Fibroblast of lung (primary cell): ENCODE measurements at regions not wholly inside any gene's neighbourhood (a gene's known extent, or its start where the extent isn't known, plus 50 kb on each side); places are given as distances from the start of the nearest gene placed in this dataset.
A peak's percentile ranks its signal among the peaks of the same experiment; 100 is the strongest.

Source experiments
- DNase-seq, 2 donors: peaks; one replicate each; pipeline versions ENCODE4 v3.0.0 to v3.0.0-alpha.2; 2010; ENCODE audit warnings: low read depth in 2 of 2
- H2AFZ ChIP-seq: 2 replicates; pipeline ENCODE4 v1.5.1; 2012; ENCODE audit warnings: low read length, control low read depth, inconsistent platforms
- H3K27ac ChIP-seq: 2 replicates; pipeline ENCODE4 v1.5.1; 2011; ENCODE audit warnings: low read length, control low read depth; ENCODE audit not compliant: insufficient read depth
- H3K27me3 ChIP-seq: 2 replicates; pipeline ENCODE4 v1.5.1; 2011; ENCODE audit warnings: mild to moderate bottlenecking, low read length; ENCODE audit not compliant: control insufficient read depth, insufficient read depth
- H3K36me3 ChIP-seq: 2 replicates; pipeline ENCODE4 v1.5.1; 2011; ENCODE audit warnings: low read length; ENCODE audit not compliant: control insufficient read depth, insufficient read depth
- H3K4me1 ChIP-seq: 2 replicates; pipeline ENCODE4 v1.5.1; 2011; ENCODE audit warnings: low read length; ENCODE audit not compliant: control insufficient read depth, insufficient read depth; ENCODE audit errors: extremely low read depth
- H3K4me2 ChIP-seq: 2 replicates; pipeline ENCODE4 v1.5.1; 2011; ENCODE audit warnings: low read length, control low read depth; ENCODE audit not compliant: insufficient read depth; ENCODE audit errors: extremely low read depth
- H3K4me3 ChIP-seq, 4 experiments: fragments of 200-600 bp in 1 of 4; sonication (generic) in 1 of 4; replicated peaks in 1 of 4; 2 replicates each; pipeline ENCODE4 v1.5.1; 2011 to 2016; ENCODE audit warnings: low read length in 4 of 4, low read depth in 3 of 4, mild to moderate bottlenecking in 3 of 4, control low read depth in 2 of 4, inconsistent platforms in 1 of 4, mixed read lengths in 1 of 4; ENCODE audit not compliant: insufficient read depth in 1 of 4; ENCODE audit errors: control extremely low read depth in 1 of 4
- H3K79me2 ChIP-seq: 2 replicates; pipeline ENCODE4 v1.5.1; 2012; ENCODE audit warnings: mild to moderate bottlenecking, low read length, inconsistent platforms; ENCODE audit not compliant: control insufficient read depth, insufficient read depth
- H3K9ac ChIP-seq: 2 replicates; pipeline ENCODE4 v1.5.1; 2011; ENCODE audit warnings: mild to moderate bottlenecking, low read length, control low read depth; ENCODE audit not compliant: insufficient read depth
- H3K9me3 ChIP-seq: 2 replicates; pipeline ENCODE4 v1.5.1; 2012; ENCODE audit warnings: low read depth, low read length; ENCODE audit not compliant: control insufficient read depth, insufficient read depth
- H4K20me1 ChIP-seq: 2 replicates; pipeline ENCODE4 v1.5.1; 2011; ENCODE audit warnings: low read length; ENCODE audit not compliant: control insufficient read depth, insufficient read depth; ENCODE audit errors: extremely low read depth
- CTCF ChIP-seq, 2 donors: IDR thresholded peaks in 1 of 2; conservative IDR thresholded peaks in 1 of 2; 1 replicate in 1 of 2; 2 replicates in 1 of 2; pipeline ENCODE4 v1.5.1; 2011 to 2012; ENCODE audit warnings: low read length in 2 of 2, control low read depth in 1 of 2, inconsistent platforms in 1 of 2, low read depth in 1 of 2, mild to moderate bottlenecking in 1 of 2
- EZH2 ChIP-seq: IDR thresholded peaks from 2 replicates; pipeline ENCODE4 v1.5.1; 2012; ENCODE audit warnings: low read length, control low read depth, mild to moderate bottlenecking; ENCODE audit errors: missing control alignments

- no peaks in the 10 kb centered on the region for H4K20me1 ChIP-seq
- no peaks in the 10 kb centered on the region for H3K9me3 ChIP-seq
- no peak for DNase-seq
- TF ChIP-seq EZH2 (no peak), CTCF (conservative IDR thresholded peaks at IDR 0.05 in 1 of 2, IDR thresholded peaks at IDR 0.05 in 1 of 2; ENCODE audit: low read depth in 1 of 2, low read length in 2 of 2) (no peak)
- H3K36me3 ChIP-seq = no peaks in the 10 kb centered on the region
- no peak overlapping the region for H3K27ac ChIP-seq
- H2AFZ ChIP-seq = no peak overlapping the region
- H3K27me3 ChIP-seq = no peaks in the 10 kb centered on the region
- no peak overlapping the region for H3K9ac ChIP-seq
- no peak overlapping the region for H3K4me2 ChIP-seq
- no peak overlapping the region for H3K4me3 ChIP-seq
- H3K4me1 ChIP-seq = no peaks in the 10 kb centered on the region
- H3K79me2 ChIP-seq = no peaks in the 10 kb centered on the region
These were observed 78.9 kb upstream of the SPIN4 start for GRCh38 chrX:63430026-63430425.

GRCh38 chrX:63428348-63428747 is 77.2 kb upstream of the SPIN4 start:
- no peaks in the 10 kb centered on the region for H3K36me3 ChIP-seq
- H3K79me2 ChIP-seq = no peaks in the 10 kb centered on the region
- DNase-seq = peak in 1 of 2 donors; percentile 16
- H3K4me1 ChIP-seq = no peaks in the 10 kb centered on the region
- TF ChIP-seq EZH2 = no peak
- TF ChIP-seq CTCF (conservative IDR thresholded peaks at IDR 0.05 in 1 of 2, IDR thresholded peaks at IDR 0.05 in 1 of 2; ENCODE audit: low read depth in 1 of 2, low read length in 2 of 2) = no peak
- no peaks in the 10 kb centered on the region for H3K27me3 ChIP-seq
- H3K27ac ChIP-seq = no peak overlapping the region
- H3K4me3 ChIP-seq = no peak overlapping the region
- no peaks in the 10 kb centered on the region for H4K20me1 ChIP-seq
- H3K4me2 ChIP-seq = no peak overlapping the region
- H3K9ac ChIP-seq = no peak overlapping the region
- H2AFZ ChIP-seq = no peak overlapping the region
- no peaks in the 10 kb centered on the region for H3K9me3 ChIP-seq

- H4K20me1 ChIP-seq = no peaks in the 10 kb centered on the region
- no peak overlapping the region for H3K9ac ChIP-seq
- no peaks in the 10 kb centered on the region for H3K79me2 ChIP-seq
- no peaks in the 10 kb centered on the region for H3K4me1 ChIP-seq
- no peak overlapping the region for H3K4me3 ChIP-seq
- H3K4me2 ChIP-seq = no peak overlapping the region
- no peak overlapping the region for H2AFZ ChIP-seq
- no peaks in the 10 kb centered on the region for H3K27me3 ChIP-seq
- no peak overlapping the region for H3K27ac ChIP-seq
- TF ChIP-seq EZH2 (no peak), CTCF (conservative IDR thresholded peaks at IDR 0.05 in 1 of 2, IDR thresholded peaks at IDR 0.05 in 1 of 2; ENCODE audit: low read depth in 1 of 2, low read length in 2 of 2) (no peak)
- DNase-seq = no peak
- no peaks in the 10 kb centered on the region for H3K36me3 ChIP-seq
- H3K9me3 ChIP-seq = no peaks in the 10 kb centered on the region
These were observed 75.4 kb upstream of the SPIN4 start for GRCh38 chrX:63426519-63426918.
